Mesenchymal stem cell (in vitro differentiated cells and primary cell): ENCODE measurements at regions not wholly inside any gene's neighbourhood (a gene's known extent, or its start where the extent isn't known, plus 50 kb on each side); places are given as distances from the start of the nearest gene placed in this dataset.

Experiments used
- DNase-seq: peaks from one replicate; pipeline ENCODE4 v3.0.0-alpha.2; 2013
- H2AFZ ChIP-seq: one replicate; pipeline ENCODE4 v1.6.1; 2013; ENCODE audit warnings: low read depth, mild to moderate bottlenecking, control low read depth, inconsistent platforms, low read length, moderate library complexity
- H2AK5ac ChIP-seq: 2 replicates; pipeline ENCODE4 v1.6.1; 2013; ENCODE audit warnings: low read length, moderate library complexity, mild to moderate bottlenecking, inconsistent platforms; ENCODE audit not compliant: severe bottlenecking
- H2BK120ac ChIP-seq: one replicate; pipeline ENCODE4 v1.6.1; 2013; ENCODE audit warnings: low read depth, mild to moderate bottlenecking, inconsistent platforms, low read length, moderate library complexity
- H2BK12ac ChIP-seq, 2 experiments: one replicate each; pipeline ENCODE4 v1.6.1; 2013; ENCODE audit warnings: inconsistent platforms in 2 of 2, low read length in 2 of 2, mild to moderate bottlenecking in 2 of 2, moderate library complexity in 2 of 2, control low read depth in 1 of 2
- H2BK15ac ChIP-seq: one replicate; pipeline ENCODE4 v1.6.1; 2013; ENCODE audit warnings: mild to moderate bottlenecking, low read depth, inconsistent platforms; ENCODE audit not compliant: poor library complexity, severe bottlenecking
- H2BK5ac ChIP-seq: 2 replicates; pipeline ENCODE4 v1.6.1; 2013; ENCODE audit warnings: low read depth, mild to moderate bottlenecking, low read length, control low read depth, inconsistent platforms; ENCODE audit not compliant: poor library complexity, severe bottlenecking
- H3K14ac ChIP-seq, 2 experiments: one replicate each; pipeline ENCODE4 v1.6.1; 2013; ENCODE audit warnings: inconsistent platforms in 2 of 2, low read length in 2 of 2, control low read depth in 1 of 2, mild to moderate bottlenecking in 1 of 2, moderate library complexity in 1 of 2
- H3K18ac ChIP-seq, 2 experiments: one replicate each; pipeline ENCODE4 v1.6.1; 2013; ENCODE audit warnings: inconsistent platforms in 2 of 2, low read length in 2 of 2, control low read depth in 1 of 2, low read depth in 1 of 2, mild to moderate bottlenecking in 1 of 2
- H3K23ac ChIP-seq, 2 experiments: one replicate each; pipeline ENCODE4 v1.6.1; 2013; ENCODE audit warnings: inconsistent platforms in 2 of 2, low read length in 2 of 2, mild to moderate bottlenecking in 2 of 2, moderate library complexity in 2 of 2, control low read depth in 1 of 2
- H3K27ac ChIP-seq: 2 replicates; pipeline ENCODE4 v1.5.1; 2013; ENCODE audit warnings: mild to moderate bottlenecking, moderate library complexity, low read length, control low read depth, inconsistent platforms; ENCODE audit not compliant: poor library complexity, severe bottlenecking
- H3K27me3 ChIP-seq, 2 experiments: 2 replicates each; pipeline versions ENCODE4 v1.6.1 to v1.7.0; 2013; ENCODE audit warnings: low read length in 2 of 2, mild to moderate bottlenecking in 2 of 2, moderate library complexity in 2 of 2, control low read depth in 1 of 2, inconsistent platforms in 1 of 2; ENCODE audit not compliant: control insufficient read depth in 1 of 2, insufficient read depth in 1 of 2
- H3K36me3 ChIP-seq, 2 experiments: 2 replicates each; pipeline versions ENCODE4 v1.6.1 to v1.7.0; 2013; ENCODE audit warnings: low read length in 2 of 2, control low read depth in 1 of 2, inconsistent platforms in 1 of 2, low read depth in 1 of 2, mild to moderate bottlenecking in 1 of 2; ENCODE audit not compliant: insufficient read depth in 2 of 2, control insufficient read depth in 1 of 2
- H3K4ac ChIP-seq, 2 experiments: one replicate each; pipeline ENCODE4 v1.6.1; 2013; ENCODE audit warnings: inconsistent platforms in 2 of 2, low read length in 2 of 2, mild to moderate bottlenecking in 2 of 2, moderate library complexity in 2 of 2, control low read depth in 1 of 2, low read depth in 1 of 2
- H3K4me1 ChIP-seq: 2 replicates; pipeline ENCODE4 v1.6.1; 2013; ENCODE audit warnings: low read depth, low read length, control low read depth; ENCODE audit not compliant: control insufficient read depth, insufficient read depth
- H3K4me2 ChIP-seq: 2 replicates; pipeline ENCODE4 v1.6.1; 2013; ENCODE audit warnings: low read length, mild to moderate bottlenecking, inconsistent platforms; ENCODE audit not compliant: poor library complexity, severe bottlenecking
- H3K4me3 ChIP-seq, 2 experiments: 2 replicates each; pipeline versions ENCODE4 v1.5.1 to v1.7.0; 2013; ENCODE audit warnings: low read length in 2 of 2, mild to moderate bottlenecking in 2 of 2, control low read depth in 1 of 2, low read depth in 1 of 2; ENCODE audit not compliant: insufficient read depth in 1 of 2
- H3K79me1 ChIP-seq: replicated peaks from 2 replicates; pipeline ENCODE4 v1.6.1; 2013; ENCODE audit warnings: mild to moderate bottlenecking, control low read depth, low read length, inconsistent platforms; ENCODE audit not compliant: poor library complexity, severe bottlenecking
- H3K9ac ChIP-seq: 2 replicates; pipeline ENCODE4 v1.7.0; 2013; ENCODE audit warnings: mild to moderate bottlenecking, low read length, moderate library complexity
- H3K9me3 ChIP-seq: 2 replicates; pipeline ENCODE4 v1.7.0; 2013; ENCODE audit warnings: mild to moderate bottlenecking, low read length; ENCODE audit not compliant: control insufficient read depth
- H4K8ac ChIP-seq: one replicate; pipeline ENCODE4 v1.6.1; 2013; ENCODE audit warnings: inconsistent platforms, mild to moderate bottlenecking, low read length, moderate library complexity
- H4K91ac ChIP-seq: one replicate; pipeline ENCODE4 v1.6.1; 2013; ENCODE audit warnings: mild to moderate bottlenecking, low read length, inconsistent platforms
- WGBS: methylation state at CpG from one replicate; pipeline ENCODE4 v1.1.7; 2013; ENCODE audit warnings: mixed read lengths; 5-methylcytosine and 5-hydroxymethylcytosine counted together

GRCh38 chr14:26947265-26947664 lies 349.4 kb upstream of the NOVA1 start:
- H2BK15ac ChIP-seq = no peak overlapping the region
- DNase-seq = no peak
- no peak overlapping the region for H3K4me2 ChIP-seq
- H4K8ac ChIP-seq = no peak overlapping the region
- H3K14ac ChIP-seq = no peak overlapping the region
- H2BK120ac ChIP-seq = no peak overlapping the region
- no peaks in the 10 kb centered on the region for H3K36me3 ChIP-seq
- H3K79me1 ChIP-seq = no peaks in the 10 kb centered on the region
- WGBS = no CpG with 5 or more reads among the region's 1 CpG
- H2BK12ac ChIP-seq = no peak overlapping the region
- H3K4me1 ChIP-seq = no peaks in the 10 kb centered on the region
- no peak overlapping the region for H4K91ac ChIP-seq
- H3K27ac ChIP-seq = no peak overlapping the region
- H3K23ac ChIP-seq = no peak overlapping the region
- no peak overlapping the region for H3K4me3 ChIP-seq
- H2BK5ac ChIP-seq = no peak overlapping the region
- no peak overlapping the region for H2AK5ac ChIP-seq
- no peak overlapping the region for H2AFZ ChIP-seq
- peaks cover 12% of the 10 kb centered on the region for H3K9me3 ChIP-seq
- no peak overlapping the region for H3K4ac ChIP-seq
- H3K18ac ChIP-seq = no peak overlapping the region
- H3K27me3 ChIP-seq = no peaks in the 10 kb centered on the region
- H3K9ac ChIP-seq = no peak overlapping the region

GRCh38 chr14:26959437-26959836 lies 361.6 kb upstream of the NOVA1 start:
- Histone ChIP-seq H3K36me3 (no peaks in the 10 kb centered on the region), H3K27me3 (no peaks in the 10 kb centered on the region), H3K4me1 (no peaks in the 10 kb centered on the region), H3K9ac (no peak overlapping the region), H3K14ac (no peak overlapping the region), H3K79me1 (no peaks in the 10 kb centered on the region), H2AK5ac (no peak overlapping the region), H3K18ac (no peak overlapping the region), H3K4me2 (no peak overlapping the region), H2BK5ac (no peak overlapping the region), H2BK15ac (no peak overlapping the region), H2BK120ac (no peak overlapping the region), H3K4me3 (no peak overlapping the region), H3K4ac (no peak overlapping the region), H2BK12ac (no peak overlapping the region), H3K9me3 (no peaks in the 10 kb centered on the region), H4K91ac (no peak overlapping the region), H4K8ac (no peak overlapping the region), H3K27ac (no peak overlapping the region), H3K23ac (no peak overlapping the region), H2AFZ (no peak overlapping the region)
- DNase-seq = no peak
- WGBS = 95% methylated on average over 2 of the region's 2 CpGs

GRCh38 chr14:26959972-26960660 lies 362.3 kb upstream of the NOVA1 start:
- no peak overlapping the region for H2AK5ac ChIP-seq
- H3K4me3 ChIP-seq = no peak overlapping the region
- no peaks in the 10 kb centered on the region for H3K27me3 ChIP-seq
- H2BK5ac ChIP-seq = no peak overlapping the region
- no peak overlapping the region for H2BK15ac ChIP-seq
- no peak overlapping the region for H3K27ac ChIP-seq
- no peak overlapping the region for H3K23ac ChIP-seq
- H2BK120ac ChIP-seq = no peak overlapping the region
- no peak overlapping the region for H3K18ac ChIP-seq
- H3K4me2 ChIP-seq = no peak overlapping the region
- no peak overlapping the region for H2BK12ac ChIP-seq
- no peak overlapping the region for H3K4ac ChIP-seq
- H2AFZ ChIP-seq = no peak overlapping the region
- no peak for DNase-seq
- no peak overlapping the region for H4K91ac ChIP-seq
- no peak overlapping the region for H4K8ac ChIP-seq
- 88% methylated on average over 10 of the region's 10 CpGs for WGBS
- H3K9ac ChIP-seq = no peak overlapping the region
- no peaks in the 10 kb centered on the region for H3K79me1 ChIP-seq
- no peaks in the 10 kb centered on the region for H3K4me1 ChIP-seq
- no peaks in the 10 kb centered on the region for H3K9me3 ChIP-seq
- no peaks in the 10 kb centered on the region for H3K36me3 ChIP-seq
- no peak overlapping the region for H3K14ac ChIP-seq

GRCh38 chr14:26963711-26964110 lies 365.9 kb upstream of the NOVA1 start:
- Histone ChIP-seq H2AK5ac (no peak overlapping the region), H3K23ac (no peak overlapping the region), H3K4ac (no peak overlapping the region), H3K9me3 (no peaks in the 10 kb centered on the region), H2BK12ac (no peak overlapping the region), H3K14ac (no peak overlapping the region), H3K4me2 (no peak overlapping the region), H3K9ac (no peak overlapping the region), H2BK15ac (no peak overlapping the region), H3K4me3 (no peak overlapping the region), H4K8ac (no peak overlapping the region), H3K79me1 (no peaks in the 10 kb centered on the region), H2AFZ (no peak overlapping the region), H3K36me3 (no peaks in the 10 kb centered on the region), H4K91ac (no peak overlapping the region), H3K27ac (no peak overlapping the region), H2BK5ac (no peak overlapping the region), H3K18ac (no peak overlapping the region), H2BK120ac (no peak overlapping the region), H3K27me3 (no peaks in the 10 kb centered on the region), H3K4me1 (no peaks in the 10 kb centered on the region)
- DNase-seq = peak; percentile 88
- WGBS = 14% methylated on average over 2 of the region's 4 CpGs
